D721Med (cell line): ENCODE measurements at regions not wholly inside any gene's neighbourhood (a gene's known extent, or its start where the extent isn't known, plus 50 kb on each side); places are given as distances from the start of the nearest gene placed in this dataset.

ENCODE experiments used
- DNase-seq: peaks from one replicate; pipeline ENCODE4 v3.0.0; 2011; ENCODE audit warnings: low spot score; ENCODE audit not compliant: insufficient read length
- FAIRE-seq: peaks from 2 replicates; lab custom pipeline; 2011; peaks lifted over from hg19 to GRCh38; lab: Jason Lieb, UNC
- CTCF ChIP-seq: IDR thresholded peaks from 2 replicates; pipeline ENCODE4 v1.5.1; 2012; ENCODE audit warnings: mild to moderate bottlenecking, control low read depth; ENCODE audit not compliant: insufficient read depth; ENCODE audit errors: missing control alignments

GRCh38 chr15:95470997-95471689, 859.4 kb upstream of the NR2F2 start:
- TF ChIP-seq CTCF = no peak
- FAIRE-seq = no peak
- DNase-seq = no peak

GRCh38 chr15:95471690-95472086, 858.8 kb upstream of the NR2F2 start:
- no peak for TF ChIP-seq CTCF
- FAIRE-seq (peak; percentile 51), DNase-seq (no peak)

GRCh38 chr15:95475067-95475466, 855.4 kb upstream of the NR2F2 start:
- TF ChIP-seq CTCF = no peak
- FAIRE-seq (no peak), DNase-seq (no peak)

- FAIRE-seq = no peak
- no peak for TF ChIP-seq CTCF
- no peak for DNase-seq
Observed at GRCh38 chr15:95479308-95479707, 851.2 kb upstream of the NR2F2 start.

- no peak for FAIRE-seq
- DNase-seq = no peak
- TF ChIP-seq CTCF = no peak
Observed at GRCh38 chr15:95485367-95485766, 845.1 kb upstream of the NR2F2 start.

- FAIRE-seq (no peak), DNase-seq (no peak)
- TF ChIP-seq CTCF = no peak
Observed at GRCh38 chr15:95486224-95486623, 844.3 kb upstream of the NR2F2 start.

GRCh38 chr15:95489103-95489502, 841.4 kb upstream of the NR2F2 start:
- DNase-seq (no peak), FAIRE-seq (no peak)
- no peak for TF ChIP-seq CTCF
